Cardiac fibroblast (primary cell): ENCODE measurements at regions not wholly inside any gene's neighbourhood (a gene's known extent, or its start where the extent isn't known, plus 50 kb on each side); places are given as distances from the start of the nearest gene placed in this dataset.
A peak's percentile ranks its signal among the peaks of the same experiment; 100 is the strongest.

ENCODE experiments used
- DNase-seq, 2 donors: peaks; one replicate each; pipeline versions ENCODE4 v3.0.0 to v3.0.0-alpha.2; 2010; ENCODE audit warnings: low read depth in 2 of 2
- H3K4me3 ChIP-seq, 2 donors: replicated peaks in 1 of 2; 1 replicate in 1 of 2; 2 replicates in 1 of 2; pipeline ENCODE4 v1.5.1; 2011; ENCODE audit warnings: low read depth in 2 of 2, low read length in 2 of 2, mild to moderate bottlenecking in 2 of 2, moderate library complexity in 1 of 2
- TF ChIP-seq, protein P1 (sequence below): IDR thresholded peaks from one replicate; pipeline ENCODE4 v1.5.1; 2011; ENCODE audit warnings: low read depth, mild to moderate bottlenecking, low read length, inconsistent platforms

DNA sequence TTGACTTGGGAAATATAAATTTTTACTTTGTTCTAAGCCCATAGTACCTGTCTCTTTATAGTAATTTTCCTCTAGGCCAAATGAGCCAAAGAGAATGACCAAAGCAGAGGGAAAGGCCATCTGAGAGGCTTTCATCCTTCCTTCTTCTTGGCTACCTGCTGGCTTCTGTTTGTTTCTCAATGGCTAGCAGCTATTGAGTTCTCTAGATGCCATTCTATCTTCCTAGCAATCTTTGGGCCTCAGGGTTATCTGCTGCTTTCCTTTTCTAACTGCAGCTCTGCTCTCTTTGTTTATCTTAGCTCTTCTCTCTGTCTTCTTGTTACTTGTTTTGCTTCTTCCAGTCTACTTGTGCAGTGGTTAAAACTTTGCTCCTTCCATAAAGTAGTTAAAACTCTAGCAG is 601.1 kb upstream of the NRXN1 start:
- H3K4me3 ChIP-seq: no peak overlapping the region
- TF ChIP-seq, protein P1, sequence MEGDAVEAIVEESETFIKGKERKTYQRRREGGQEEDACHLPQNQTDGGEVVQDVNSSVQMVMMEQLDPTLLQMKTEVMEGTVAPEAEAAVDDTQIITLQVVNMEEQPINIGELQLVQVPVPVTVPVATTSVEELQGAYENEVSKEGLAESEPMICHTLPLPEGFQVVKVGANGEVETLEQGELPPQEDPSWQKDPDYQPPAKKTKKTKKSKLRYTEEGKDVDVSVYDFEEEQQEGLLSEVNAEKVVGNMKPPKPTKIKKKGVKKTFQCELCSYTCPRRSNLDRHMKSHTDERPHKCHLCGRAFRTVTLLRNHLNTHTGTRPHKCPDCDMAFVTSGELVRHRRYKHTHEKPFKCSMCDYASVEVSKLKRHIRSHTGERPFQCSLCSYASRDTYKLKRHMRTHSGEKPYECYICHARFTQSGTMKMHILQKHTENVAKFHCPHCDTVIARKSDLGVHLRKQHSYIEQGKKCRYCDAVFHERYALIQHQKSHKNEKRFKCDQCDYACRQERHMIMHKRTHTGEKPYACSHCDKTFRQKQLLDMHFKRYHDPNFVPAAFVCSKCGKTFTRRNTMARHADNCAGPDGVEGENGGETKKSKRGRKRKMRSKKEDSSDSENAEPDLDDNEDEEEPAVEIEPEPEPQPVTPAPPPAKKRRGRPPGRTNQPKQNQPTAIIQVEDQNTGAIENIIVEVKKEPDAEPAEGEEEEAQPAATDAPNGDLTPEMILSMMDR: no peak

DNA sequence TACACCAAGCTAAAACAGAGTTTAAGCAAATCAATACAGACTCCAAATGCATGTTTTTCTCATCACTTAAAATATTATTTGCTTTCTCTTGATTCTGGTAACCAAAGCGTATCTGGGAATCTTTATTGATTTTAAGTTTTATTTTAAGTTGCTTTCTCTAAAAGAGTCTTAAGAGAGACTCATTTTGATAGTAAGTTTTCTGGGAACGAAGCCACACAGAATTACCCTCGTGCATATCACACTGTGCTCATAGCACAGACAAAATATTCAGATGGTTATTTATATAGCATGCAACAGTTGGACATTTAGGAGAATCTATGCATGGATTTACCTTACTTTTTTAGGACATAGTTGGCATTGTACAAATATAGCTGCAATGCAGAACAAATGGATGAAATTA is 597.5 kb upstream of the NRXN1 start:
- no peak for DNase-seq
- no peak overlapping the region for H3K4me3 ChIP-seq
- TF ChIP-seq, protein P1: no peak

More for the DNA sequence above, 601.1 kb upstream of the NRXN1 start:
- DNase-seq: no peak

DNA sequence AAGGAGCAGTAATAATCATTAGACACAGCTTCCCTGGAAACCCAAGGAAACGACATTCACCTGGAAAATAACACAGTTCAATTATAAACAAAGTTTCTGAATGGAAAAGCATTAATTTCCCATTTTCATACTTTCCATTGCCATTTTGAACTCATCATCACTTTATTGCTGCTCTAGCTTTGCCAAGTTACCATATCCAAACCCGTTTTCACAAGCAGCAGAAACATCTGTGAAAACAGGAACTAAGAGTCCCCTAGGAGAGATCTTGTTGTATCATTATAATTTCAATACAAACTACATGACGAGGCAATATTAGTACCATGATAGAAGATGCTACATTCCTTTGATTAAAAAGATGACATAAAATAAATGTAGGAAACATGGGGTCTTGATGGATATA is 597.0 kb upstream of the NRXN1 start:
- DNase-seq: peak in 1 of 2 donors; percentile 27
- TF ChIP-seq, protein P1: no peak
- no peak overlapping the region for H3K4me3 ChIP-seq

DNA sequence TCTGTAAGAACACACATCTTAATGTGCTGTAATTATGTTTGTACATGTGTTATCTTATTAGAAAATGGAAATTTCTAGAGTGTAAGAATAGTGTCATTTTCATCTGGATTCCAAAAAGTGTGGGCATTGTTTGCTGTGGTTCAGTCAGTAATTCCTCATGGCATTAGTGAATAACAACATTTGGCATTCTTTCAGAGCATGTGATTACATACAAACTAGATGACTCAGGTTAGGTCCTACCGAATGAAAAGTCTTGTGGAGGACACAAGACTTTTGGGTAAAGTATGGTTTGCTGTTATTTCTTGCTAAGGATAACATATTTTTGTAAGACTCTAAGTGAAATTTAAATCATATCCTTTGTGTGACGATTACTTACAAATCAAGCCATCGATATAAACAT is 593.1 kb upstream of the NRXN1 start:
- no peak overlapping the region for H3K4me3 ChIP-seq
- DNase-seq: peak; percentile 0 to 64
- TF ChIP-seq, protein P1: no peak

DNA sequence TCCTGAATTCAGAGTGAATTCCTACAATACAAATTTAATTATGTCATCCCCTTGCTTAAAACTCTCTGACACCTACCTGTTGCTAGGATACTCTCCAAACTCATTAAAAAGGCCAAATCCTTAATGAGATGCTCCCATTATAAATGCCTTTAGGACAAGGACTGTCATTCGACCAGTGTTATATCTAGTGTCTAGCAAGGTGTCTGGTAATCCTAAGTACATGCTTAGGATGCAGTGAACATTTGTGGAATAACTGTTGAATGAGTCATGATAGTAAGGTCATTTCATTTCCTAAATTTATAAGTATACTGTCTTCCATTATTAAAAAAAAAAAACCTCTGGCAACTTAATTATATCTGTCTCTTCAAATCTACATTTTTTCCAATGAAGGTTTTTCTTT is 588.9 kb upstream of the NRXN1 start:
- peak; percentile 0 to 48 for DNase-seq
- no peak overlapping the region for H3K4me3 ChIP-seq
- TF ChIP-seq, protein P1: no peak

DNA sequence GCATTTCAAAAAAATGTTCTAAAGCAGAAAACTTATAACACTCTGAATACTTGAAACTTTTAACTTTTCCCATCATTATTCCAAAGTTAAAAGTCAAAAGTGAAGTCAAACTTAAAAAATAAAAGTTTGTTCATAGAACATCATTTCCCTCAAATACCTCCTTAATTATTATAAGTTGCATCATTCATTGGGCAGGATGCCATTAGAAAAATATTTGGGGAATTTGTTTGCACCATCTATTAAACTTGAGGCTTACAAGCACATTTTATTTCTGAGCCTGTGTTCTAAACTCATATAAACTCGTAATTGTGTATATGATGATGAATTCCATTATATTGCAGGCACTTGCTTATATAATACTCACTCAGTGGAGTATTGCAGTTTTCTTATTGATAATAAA is 588.0 kb upstream of the NRXN1 start:
- peak; percentile 2 to 14 for DNase-seq
- TF ChIP-seq, protein P1: no peak
- H3K4me3 ChIP-seq: no peak overlapping the region

DNA sequence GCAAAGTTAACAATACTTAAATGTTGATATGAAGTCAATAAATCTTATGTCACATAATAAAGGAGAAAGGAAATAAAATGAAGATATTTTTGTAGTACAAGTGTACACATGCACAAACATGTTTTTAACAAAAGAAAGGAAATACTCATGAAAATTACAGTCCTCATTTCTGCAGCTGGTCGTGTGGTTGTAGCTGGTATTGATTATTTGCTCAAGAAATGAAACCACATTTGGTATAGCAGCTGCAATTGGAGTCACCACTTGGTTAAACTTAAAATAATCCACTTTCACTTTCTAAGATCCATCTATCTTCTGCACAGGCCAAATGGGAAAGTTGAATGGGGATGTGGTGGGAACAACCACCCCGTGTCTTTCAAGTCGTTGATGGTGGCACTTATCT is 580.5 kb upstream of the NRXN1 start:
- TF ChIP-seq, protein P1: no peak
- no peak for DNase-seq
- H3K4me3 ChIP-seq: no peak overlapping the region
